ENCODE measurements at regions not wholly inside any gene's neighbourhood (a gene's known extent, or its start where the extent isn't known, plus 50 kb on each side); places are given as distances from the start of the nearest gene placed in this dataset.

DNA sequence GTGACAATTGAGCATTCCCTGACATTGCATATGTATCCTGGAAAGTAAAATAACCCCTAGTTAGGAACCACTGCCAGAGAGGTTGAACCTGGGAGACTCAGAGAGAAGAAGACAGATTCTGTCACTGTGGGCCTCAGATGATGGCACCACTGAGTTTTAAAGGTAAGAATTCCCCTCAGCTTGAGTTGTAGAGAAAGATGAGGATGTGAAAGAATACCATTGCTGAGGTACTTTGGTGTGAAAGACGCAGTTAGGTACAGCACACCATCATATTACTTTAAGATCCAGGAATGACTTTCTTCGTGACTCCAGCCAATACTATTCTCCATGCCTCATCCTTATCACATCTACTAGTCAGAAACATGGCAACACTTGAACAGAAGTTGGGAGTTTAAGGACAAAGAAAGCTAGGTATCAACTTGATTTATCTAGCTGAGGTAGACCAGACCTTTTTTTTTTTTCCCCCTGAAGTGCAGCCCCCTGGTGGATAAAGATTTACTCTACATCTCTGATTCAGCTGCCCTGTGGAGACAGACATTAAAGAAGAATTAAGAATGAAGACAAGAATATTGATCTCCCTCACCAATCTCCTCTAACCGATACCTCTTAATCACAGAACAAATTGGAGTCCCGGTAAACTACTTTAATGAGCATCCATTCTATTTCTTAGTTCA, 630.5 kb upstream of the FANCL start:
- peak; percentile 43; the same call in 1 of the 2 replicates for TF ChIP-seq CTCF (IDR thresholded peaks at IDR 0.05; ENCODE audit: low read length)
- no peak for TF ChIP-seq EZH2 (IDR thresholded peaks at IDR 0.05; ENCODE audit: borderline replicate concordance, low read length)

All from OCI-LY1 (cell line).